ENCODE measurements at regions not wholly inside any gene's neighbourhood (a gene's known extent, or its start where the extent isn't known, plus 50 kb on each side); places are given as distances from the start of the nearest gene placed in this dataset.

GRCh38 chr3:194072691-194073279, 63.2 kb upstream of the HES1 start:
- no peak overlapping the region for H3K27ac Mint-ChIP-seq
- H3K27me3 Mint-ChIP-seq = no peaks in the 10 kb centered on the region
- H3K36me3 Mint-ChIP-seq (ENCODE audit: insufficient read depth) = no peaks in the 10 kb centered on the region
- H3K4me3 Mint-ChIP-seq (ENCODE audit: low read depth) = no peak overlapping the region
- peaks cover 45% of the 10 kb centered on the region for H3K4me1 Mint-ChIP-seq (ENCODE audit: low read depth)
- TF ChIP-seq CTCF (IDR thresholded peaks at IDR 0.05; ENCODE audit: unreplicated experiment) = no peak
- no peak for DNase-seq (ENCODE audit: low spot score, unreplicated experiment)
- peaks cover 5% of the 10 kb centered on the region for H3K9me3 Mint-ChIP-seq (ENCODE audit: low read depth)

- H3K4me3 Mint-ChIP-seq (ENCODE audit: low read depth) = no peak overlapping the region
- H3K9me3 Mint-ChIP-seq (ENCODE audit: low read depth) = no peaks in the 10 kb centered on the region
- no peak for DNase-seq (ENCODE audit: low spot score, unreplicated experiment)
- no peaks in the 10 kb centered on the region for H3K36me3 Mint-ChIP-seq (ENCODE audit: insufficient read depth)
- H3K27me3 Mint-ChIP-seq = no peaks in the 10 kb centered on the region
- no peak for TF ChIP-seq CTCF (IDR thresholded peaks at IDR 0.05; ENCODE audit: unreplicated experiment)
- no peak overlapping the region for H3K27ac Mint-ChIP-seq
- peaks cover 57% of the 10 kb centered on the region for H3K4me1 Mint-ChIP-seq (ENCODE audit: low read depth)
These were observed 62.0 kb upstream of the HES1 start for GRCh38 chr3:194073926-194074325.

- no peak overlapping the region for H3K4me3 Mint-ChIP-seq (ENCODE audit: low read depth)
- H3K36me3 Mint-ChIP-seq (ENCODE audit: insufficient read depth) = no peaks in the 10 kb centered on the region
- H3K27me3 Mint-ChIP-seq = no peaks in the 10 kb centered on the region
- peak overlapping the region; percentile 83 for H3K27ac Mint-ChIP-seq
- TF ChIP-seq CTCF (IDR thresholded peaks at IDR 0.05; ENCODE audit: unreplicated experiment) = no peak
- H3K4me1 Mint-ChIP-seq (ENCODE audit: low read depth) = peaks cover 65% of the 10 kb centered on the region
- H3K9me3 Mint-ChIP-seq (ENCODE audit: low read depth) = no peaks in the 10 kb centered on the region
- DNase-seq (ENCODE audit: low spot score, unreplicated experiment) = no peak
These were observed 60.8 kb upstream of the HES1 start for GRCh38 chr3:194075088-194075615.

GRCh38 chr3:194075802-194076460, 60.0 kb upstream of the HES1 start:
- Mint-ChIP-seq H3K27ac (peak overlapping the region; percentile 55), H3K36me3 (ENCODE audit: insufficient read depth) (no peaks in the 10 kb centered on the region), H3K27me3 (no peaks in the 10 kb centered on the region), H3K4me3 (ENCODE audit: low read depth) (no peak overlapping the region), H3K4me1 (ENCODE audit: low read depth) (peaks cover 72% of the 10 kb centered on the region), H3K9me3 (ENCODE audit: low read depth) (no peaks in the 10 kb centered on the region)
- TF ChIP-seq CTCF (IDR thresholded peaks at IDR 0.05; ENCODE audit: unreplicated experiment) = no peak
- no peak for DNase-seq (ENCODE audit: low spot score, unreplicated experiment)

GRCh38 chr3:194076475-194076874, 59.5 kb upstream of the HES1 start:
- no peak for DNase-seq (ENCODE audit: low spot score, unreplicated experiment)
- peak overlapping the region; percentile 19 for H3K27ac Mint-ChIP-seq
- H3K36me3 Mint-ChIP-seq (ENCODE audit: insufficient read depth) = no peaks in the 10 kb centered on the region
- no peak overlapping the region for H3K4me3 Mint-ChIP-seq (ENCODE audit: low read depth)
- peaks cover 73% of the 10 kb centered on the region for H3K4me1 Mint-ChIP-seq (ENCODE audit: low read depth)
- no peaks in the 10 kb centered on the region for H3K27me3 Mint-ChIP-seq
- H3K9me3 Mint-ChIP-seq (ENCODE audit: low read depth) = no peaks in the 10 kb centered on the region
- no peak for TF ChIP-seq CTCF (IDR thresholded peaks at IDR 0.05; ENCODE audit: unreplicated experiment)
